ENCODE measurements at regions not wholly inside any gene's neighbourhood (a gene's known extent, or its start where the extent isn't known, plus 50 kb on each side); places are given as distances from the start of the nearest gene placed in this dataset.

DNA sequence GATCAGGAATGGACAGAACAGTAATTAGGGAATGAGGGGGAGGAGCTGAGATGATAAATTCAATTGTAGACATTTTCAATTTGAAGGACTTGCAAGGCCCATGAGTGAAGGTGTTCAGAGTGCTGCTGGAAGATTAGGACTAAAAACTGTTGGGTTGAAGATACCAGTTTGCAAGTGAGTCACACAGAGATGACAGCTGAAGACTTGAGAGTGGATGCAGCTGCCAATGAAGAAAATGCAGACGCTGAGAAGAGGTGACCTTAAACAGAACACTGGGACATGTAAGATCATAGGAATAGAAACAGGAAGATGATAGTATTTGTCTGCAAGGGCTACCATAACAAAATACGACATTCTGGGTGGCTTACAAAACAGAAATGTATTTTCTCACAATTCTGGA, 1716.5 kb upstream of the SLC10A2 start:
- Histone ChIP-seq H4K20me1 (ENCODE audit: insufficient read depth, low read length) (no peaks in the 10 kb centered on the region), H3K79me1 (ENCODE audit: low read depth in 1 of 2, low read length in 2 of 2) (no peaks in the 10 kb centered on the region), H4K91ac (ENCODE audit: insufficient read depth, low read depth, low read length) (no peak overlapping the region), H2BK5ac (ENCODE audit: low read depth, low read length, poor library complexity, severe bottlenecking) (no peak overlapping the region), H3K36me3 (ENCODE audit: control insufficient read depth, insufficient read depth, low read length) (no peaks in the 10 kb centered on the region), H3K23ac (ENCODE audit: low read depth, low read length) (no peak overlapping the region), H3K56ac (ENCODE audit: extremely low read depth, insufficient read depth, low read length) (no peak overlapping the region), H2BK15ac (ENCODE audit: low read depth, low read length) (no peak overlapping the region), H3K27ac (ENCODE audit: insufficient read depth, low read length) (no peak overlapping the region), H2BK120ac (ENCODE audit: low read depth, low read length) (no peak overlapping the region), H2AFZ (replicated peaks; ENCODE audit: low read length, poor library complexity) (no peak overlapping the region), H2AK5ac (ENCODE audit: low read depth, low read length) (no peak overlapping the region), H3K9ac (ENCODE audit: low read depth, low read length) (no peak overlapping the region), H3K9me1 (ENCODE audit: insufficient read depth, low read length) (no peaks in the 10 kb centered on the region), H3K27me3 (ENCODE audit: control insufficient read depth, insufficient read depth, low read length) (no peaks in the 10 kb centered on the region), H4K5ac (ENCODE audit: low read depth, low read length) (no peak overlapping the region), H3K9me3 (ENCODE audit: control insufficient read depth, insufficient read depth, low read length) (no peaks in the 10 kb centered on the region; the same call in 1 of the 2 replicates), H3K4ac (ENCODE audit: low read depth, low read length) (no peak overlapping the region), H3K4me1 (ENCODE audit: control insufficient read depth, insufficient read depth, low read length) (0 out of 2 replicates have a peak, but pooled peaks cover 2% of the 10 kb centered on the region), H3K18ac (ENCODE audit: low read depth, low read length) (no peak overlapping the region), H3K4me3 (ENCODE audit: insufficient read depth, low read depth, low read length) (no peak overlapping the region), H3K4me2 (ENCODE audit: low read depth, low read length) (no peak overlapping the region), H2BK20ac (ENCODE audit: low read depth, low read length) (no peak overlapping the region), H4K8ac (ENCODE audit: low read depth in 2 of 2, low read length in 2 of 2) (no peak overlapping the region), H2AK9ac (replicated peaks; ENCODE audit: low read depth, low read length, poor library complexity) (no peak overlapping the region), H3K14ac (replicated peaks; ENCODE audit: low read depth, low read length) (no peak overlapping the region)
- ChIA-PET CTCF (no interaction called here), POLR2A (ENCODE audit: unreplicated experiment) (no interaction called here)
- DNase-seq = no peak
- dilution Hi-C loops (cut with HindIII; ENCODE audit: low sequenced_read_pairs, unreplicated experiment) (no loop called here), in situ Hi-C loops (cut with MboI; ENCODE audit: low sequenced_read_pairs) (no loop called here), intact Hi-C loops (cut with micrococcal nuclease) (no loop called here)
- no CpG with 5 or more reads among the region's 2 CpGs for WGBS, 2 experiments (ENCODE audit: extremely low coverage in 2 of 2, insufficient read length in 1 of 2)
- no peak for ATAC-seq (ENCODE audit: low read depth)
- BruUV-seq (replicated peaks) = no TSS peak
- TF ChIP-seq MAFK (IDR thresholded peaks at IDR 0.05; ENCODE audit: low read depth, low read length) (no peak), RAD21 (IDR thresholded peaks at IDR 0.05; ENCODE audit: low read length) (no peak), CHD1 (IDR thresholded peaks at IDR 0.05; ENCODE audit: low read depth, low read length) (no peak), RFX5 (IDR thresholded peaks at IDR 0.05; ENCODE audit: low read depth, low read length) (no peak), SMC3 (IDR thresholded peaks at IDR 0.05; ENCODE audit: low read depth, low read length) (no peak), RCOR1 (IDR thresholded peaks at IDR 0.05; ENCODE audit: insufficient replicate concordance, low read length) (no peak)

All from IMR-90 (cell line).